ENCODE measurements at regions not wholly inside any gene's neighbourhood (a gene's known extent, or its start where the extent isn't known, plus 50 kb on each side); places are given as distances from the start of the nearest gene placed in this dataset.
"Not testable (repeated sequence)": the region's sequence is repeated elsewhere in the genome, so short reads cannot be mapped to it uniquely, and the experiment has no call there.

GRCh38 chr14:25814622-25815021, 764.7 kb upstream of the STXBP6 start:
- H2AK5ac ChIP-seq (ENCODE audit: low read depth, low read length); H3K14ac ChIP-seq (replicated peaks; ENCODE audit: low read depth, low read length); H3K4ac ChIP-seq (ENCODE audit: low read depth, low read length); H4K5ac ChIP-seq (ENCODE audit: low read depth, low read length); H2BK15ac ChIP-seq (ENCODE audit: low read depth, low read length); BruUV-seq (replicated peaks); H3K56ac ChIP-seq (ENCODE audit: extremely low read depth, insufficient read depth, low read length); H2BK20ac ChIP-seq (ENCODE audit: low read depth, low read length); CTCF ChIA-PET; H3K4me3 ChIP-seq (ENCODE audit: insufficient read depth, low read depth, low read length); H2BK120ac ChIP-seq (ENCODE audit: low read depth, low read length); H2BK5ac ChIP-seq (ENCODE audit: low read depth, low read length, poor library complexity, severe bottlenecking); H3K27me3 ChIP-seq (ENCODE audit: control insufficient read depth, insufficient read depth, low read length); H3K36me3 ChIP-seq (ENCODE audit: control insufficient read depth, insufficient read depth, low read length); H3K27ac ChIP-seq (ENCODE audit: insufficient read depth, low read length); H4K91ac ChIP-seq (ENCODE audit: insufficient read depth, low read depth, low read length); H3K79me1 ChIP-seq (ENCODE audit: low read depth in 1 of 2, low read length in 2 of 2); H3K18ac ChIP-seq (ENCODE audit: low read depth, low read length); H3K9ac ChIP-seq (ENCODE audit: low read depth, low read length); H3K9me1 ChIP-seq (ENCODE audit: insufficient read depth, low read length); ATAC-seq (ENCODE audit: low read depth); intact Hi-C loops (cut with micrococcal nuclease); H3K4me1 ChIP-seq (ENCODE audit: control insufficient read depth, insufficient read depth, low read length); H2AFZ ChIP-seq (replicated peaks; ENCODE audit: low read length, poor library complexity); H4K8ac ChIP-seq (ENCODE audit: low read depth in 2 of 2, low read length in 2 of 2); H3K9me3 ChIP-seq (ENCODE audit: control insufficient read depth, insufficient read depth, low read length); H4K20me1 ChIP-seq (ENCODE audit: insufficient read depth, low read length); H2AK9ac ChIP-seq (replicated peaks; ENCODE audit: low read depth, low read length, poor library complexity); H3K4me2 ChIP-seq (ENCODE audit: low read depth, low read length); POLR2A ChIA-PET (ENCODE audit: unreplicated experiment); dilution Hi-C loops (cut with HindIII; ENCODE audit: low sequenced_read_pairs, unreplicated experiment); in situ Hi-C loops (cut with MboI; ENCODE audit: low sequenced_read_pairs); DNase-seq; H3K23ac ChIP-seq (ENCODE audit: low read depth, low read length): not testable (repeated sequence)
- no CpG with 5 or more reads among the region's 3 CpGs for WGBS, 2 experiments (ENCODE audit: extremely low coverage in 2 of 2, insufficient read length in 1 of 2)
